Astrocyte of the cerebellum (primary cell): ENCODE measurements at regions not wholly inside any gene's neighbourhood (a gene's known extent, or its start where the extent isn't known, plus 50 kb on each side); places are given as distances from the start of the nearest gene placed in this dataset.

ENCODE experiments used
- DNase-seq: peaks from one replicate; pipeline ENCODE4 v3.0.0-alpha.2; 2011; ENCODE audit warnings: low read depth
- H3K4me3 ChIP-seq: 2 replicates; pipeline ENCODE4 v1.5.1; 2011; ENCODE audit warnings: mild to moderate bottlenecking, low read depth, low read length, moderate library complexity
- in situ Hi-C: cut with HindIII; loops from 2 replicates; pipeline ENCODE4 v1.10.0; 2017; ENCODE audit warnings: low sequenced_read_pairs
- TF ChIP-seq, protein P1 (sequence below): IDR thresholded peaks from 2 replicates; pipeline ENCODE4 v1.5.1; 2012; ENCODE audit warnings: low read length, low read depth, moderate library complexity, mild to moderate bottlenecking; ENCODE audit errors: missing control alignments

DNA sequence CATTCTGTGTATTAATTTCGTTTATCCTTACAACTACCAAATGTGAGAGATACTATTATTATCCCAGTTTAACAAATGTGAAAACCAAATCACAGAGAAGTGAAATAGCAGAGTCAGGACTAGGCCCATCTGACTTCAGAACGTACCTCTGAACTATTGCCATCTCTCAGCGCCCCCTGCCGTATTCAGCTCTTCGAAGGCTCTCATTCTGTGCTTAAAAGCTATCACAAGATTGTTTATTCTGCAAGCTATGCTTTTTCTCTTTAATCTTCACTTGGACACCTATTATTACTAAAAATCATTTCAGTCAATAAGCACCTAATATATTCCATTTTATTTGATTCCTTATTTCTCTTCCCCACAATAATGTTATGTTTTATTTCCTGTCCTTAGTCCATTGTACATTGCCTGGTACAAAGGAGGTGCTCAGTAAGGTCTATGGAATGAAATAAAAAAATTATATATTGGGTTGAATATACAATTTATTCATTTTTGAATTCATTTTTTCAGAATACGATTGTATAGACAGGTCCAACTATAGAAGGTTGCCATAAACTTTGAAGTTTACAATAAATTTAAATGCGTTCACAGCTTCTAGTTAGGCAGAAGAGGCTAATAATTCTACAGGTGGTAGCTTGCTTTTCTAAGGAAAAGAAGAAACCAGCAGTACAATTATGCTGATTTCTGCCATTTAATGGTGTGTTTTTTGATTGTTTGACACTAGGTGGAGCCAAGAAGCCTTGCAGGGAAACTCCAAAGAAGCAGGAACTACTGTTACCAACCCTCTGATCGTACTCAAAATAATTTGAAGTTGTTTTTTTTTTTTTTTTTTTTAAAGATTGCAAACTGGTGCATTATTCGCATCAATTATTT, 202.2 kb upstream of the DMRTA1 start:
- H3K4me3 ChIP-seq = no peak overlapping the region
- in situ Hi-C loops = loop anchor here (5.0 to 25.0 kb wide), 2 partner anchors 207 to 432 kb away; no protein-coding TSS in a partner anchor
- DNase-seq = peak; percentile 44
- TF ChIP-seq, protein P1, sequence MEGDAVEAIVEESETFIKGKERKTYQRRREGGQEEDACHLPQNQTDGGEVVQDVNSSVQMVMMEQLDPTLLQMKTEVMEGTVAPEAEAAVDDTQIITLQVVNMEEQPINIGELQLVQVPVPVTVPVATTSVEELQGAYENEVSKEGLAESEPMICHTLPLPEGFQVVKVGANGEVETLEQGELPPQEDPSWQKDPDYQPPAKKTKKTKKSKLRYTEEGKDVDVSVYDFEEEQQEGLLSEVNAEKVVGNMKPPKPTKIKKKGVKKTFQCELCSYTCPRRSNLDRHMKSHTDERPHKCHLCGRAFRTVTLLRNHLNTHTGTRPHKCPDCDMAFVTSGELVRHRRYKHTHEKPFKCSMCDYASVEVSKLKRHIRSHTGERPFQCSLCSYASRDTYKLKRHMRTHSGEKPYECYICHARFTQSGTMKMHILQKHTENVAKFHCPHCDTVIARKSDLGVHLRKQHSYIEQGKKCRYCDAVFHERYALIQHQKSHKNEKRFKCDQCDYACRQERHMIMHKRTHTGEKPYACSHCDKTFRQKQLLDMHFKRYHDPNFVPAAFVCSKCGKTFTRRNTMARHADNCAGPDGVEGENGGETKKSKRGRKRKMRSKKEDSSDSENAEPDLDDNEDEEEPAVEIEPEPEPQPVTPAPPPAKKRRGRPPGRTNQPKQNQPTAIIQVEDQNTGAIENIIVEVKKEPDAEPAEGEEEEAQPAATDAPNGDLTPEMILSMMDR = peak; percentile 79

DNA sequence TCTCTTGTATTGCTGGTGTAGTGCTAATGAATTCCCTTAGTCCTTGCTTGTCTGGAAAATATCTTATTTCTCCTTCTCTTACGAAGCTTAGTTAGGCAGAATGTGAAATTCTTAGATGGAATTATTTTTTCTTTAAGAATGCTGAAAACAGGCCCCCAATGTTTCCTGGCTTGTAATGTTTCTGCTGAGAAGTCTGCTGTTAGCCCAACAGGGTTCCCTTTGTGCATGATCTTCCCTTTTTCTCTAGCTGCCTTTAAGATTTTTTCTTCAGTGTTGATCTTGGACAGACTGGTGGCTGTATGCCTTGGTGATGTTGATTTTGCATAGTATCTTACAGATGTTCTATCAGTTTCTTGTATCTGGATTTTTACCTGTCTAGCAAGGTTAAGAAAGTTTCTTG, 191.3 kb upstream of the DMRTA1 start:
- in situ Hi-C loops = no loop called here

DNA sequence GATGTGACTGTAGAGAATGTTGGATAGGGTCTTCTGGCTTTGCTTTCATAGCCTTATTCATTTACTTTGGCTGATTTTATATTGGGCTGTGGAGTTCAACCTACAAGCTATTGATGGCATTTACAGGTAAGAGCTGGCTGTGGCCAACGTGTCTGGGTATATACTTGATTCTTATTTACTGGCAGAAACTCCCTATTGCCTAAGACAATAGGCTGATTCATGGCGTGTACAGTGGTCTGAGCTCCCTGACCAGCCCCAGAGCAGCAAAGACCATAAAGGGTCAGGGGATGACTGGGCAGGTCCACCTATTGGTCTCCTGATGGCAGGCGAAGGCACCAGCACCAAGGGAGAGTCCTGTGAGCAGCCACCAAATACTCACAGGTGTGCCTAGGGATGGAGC, 190.2 kb upstream of the DMRTA1 start:
- H3K4me3 ChIP-seq = no peak overlapping the region
- DNase-seq = no peak
- TF ChIP-seq, protein P1 = no peak
- in situ Hi-C loops = no loop called here

More for the DNA sequence above, 191.3 kb upstream of the DMRTA1 start:
- no peak for DNase-seq
- TF ChIP-seq, protein P1 = no peak
- no peak overlapping the region for H3K4me3 ChIP-seq

DNA sequence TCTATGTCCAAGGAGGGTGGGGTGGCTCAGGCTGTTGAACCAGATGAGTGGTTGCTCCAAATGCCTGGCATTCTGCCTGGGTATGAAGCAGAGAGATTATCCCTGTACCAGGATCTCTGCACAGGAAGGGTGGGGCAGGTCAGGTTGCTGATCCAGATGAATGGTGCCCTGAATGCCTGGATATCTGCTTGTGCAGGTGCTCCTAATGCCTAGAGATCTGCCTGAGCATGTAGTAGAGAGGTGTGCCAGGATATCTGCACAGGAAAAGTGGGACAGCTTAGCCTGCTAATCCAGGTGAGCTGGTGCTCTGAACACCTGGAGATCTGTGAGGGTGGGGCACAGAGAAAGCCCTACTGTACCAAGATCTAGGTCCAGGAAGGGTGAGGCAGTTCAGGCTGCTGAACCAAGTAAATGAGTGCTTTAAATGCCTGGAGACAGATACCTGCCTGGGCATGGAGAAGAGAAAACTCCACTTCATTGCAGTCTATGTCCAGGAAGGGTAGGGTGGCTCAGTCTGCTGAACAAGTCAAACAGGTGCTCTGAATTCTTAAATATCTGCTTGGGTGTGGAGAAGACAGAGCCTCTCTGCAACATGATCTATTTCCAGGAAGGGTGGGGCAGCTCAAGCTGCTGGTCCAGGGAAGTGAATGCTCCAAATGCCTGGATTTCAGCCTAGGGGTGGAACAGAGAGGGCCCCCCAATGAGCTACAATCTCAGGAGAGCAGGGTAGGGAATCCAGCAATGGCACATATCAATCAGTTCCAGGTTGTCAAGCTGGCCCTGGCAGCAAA, 189.4 kb upstream of the DMRTA1 start:
- in situ Hi-C loops = no loop called here
- no peak for DNase-seq
- TF ChIP-seq, protein P1 = no peak
- H3K4me3 ChIP-seq = no peak overlapping the region

DNA sequence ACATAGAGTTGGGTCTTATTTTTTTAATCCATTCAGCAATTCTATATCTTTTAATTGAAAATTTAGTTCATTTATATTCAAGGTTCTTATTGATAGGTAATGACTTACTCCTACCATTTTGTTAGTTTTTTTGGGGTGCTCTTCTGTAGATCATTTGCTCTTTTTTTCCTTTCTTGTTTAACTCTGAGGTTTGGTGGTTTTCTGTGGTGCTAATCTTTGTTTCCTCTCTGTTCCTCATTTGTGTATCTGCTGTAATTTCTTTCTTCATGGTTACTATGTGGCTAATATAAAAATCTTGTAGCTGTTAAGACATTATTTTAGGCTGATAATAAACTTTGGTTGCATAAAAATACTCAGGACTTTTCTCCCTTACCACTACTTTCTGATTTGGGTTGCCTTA, 181.6 kb upstream of the DMRTA1 start:
- in situ Hi-C loops = no loop called here
- H3K4me3 ChIP-seq = no peak overlapping the region
- TF ChIP-seq, protein P1 = no peak
- no peak for DNase-seq

DNA sequence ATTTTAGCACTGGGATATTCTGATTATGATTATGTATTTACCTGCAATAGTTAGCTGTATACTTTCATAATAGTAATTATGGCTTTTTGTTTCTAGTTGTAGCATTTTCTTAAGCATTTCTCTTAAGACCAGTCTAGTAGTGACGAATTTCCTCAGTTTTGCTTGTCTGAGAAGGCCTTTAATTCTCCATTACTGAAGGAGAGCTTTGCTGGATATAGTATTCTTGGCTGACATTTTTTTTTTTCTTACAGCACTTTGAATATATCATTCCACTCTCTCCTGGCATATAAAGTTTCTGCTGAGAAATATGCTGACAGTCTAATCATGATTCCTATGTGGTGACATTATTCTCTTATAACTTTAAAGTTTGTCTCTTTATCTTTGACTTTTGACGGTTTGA, 181.1 kb upstream of the DMRTA1 start:
- H3K4me3 ChIP-seq = no peak overlapping the region
- TF ChIP-seq, protein P1 = no peak
- no peak for DNase-seq
- in situ Hi-C loops = no loop called here
